ENCODE measurements at regions not wholly inside any gene's neighbourhood (a gene's known extent, or its start where the extent isn't known, plus 50 kb on each side); places are given as distances from the start of the nearest gene placed in this dataset.

- no peak overlapping the region for H3K4me3 ChIP-seq
- TF ChIP-seq, protein P1, sequence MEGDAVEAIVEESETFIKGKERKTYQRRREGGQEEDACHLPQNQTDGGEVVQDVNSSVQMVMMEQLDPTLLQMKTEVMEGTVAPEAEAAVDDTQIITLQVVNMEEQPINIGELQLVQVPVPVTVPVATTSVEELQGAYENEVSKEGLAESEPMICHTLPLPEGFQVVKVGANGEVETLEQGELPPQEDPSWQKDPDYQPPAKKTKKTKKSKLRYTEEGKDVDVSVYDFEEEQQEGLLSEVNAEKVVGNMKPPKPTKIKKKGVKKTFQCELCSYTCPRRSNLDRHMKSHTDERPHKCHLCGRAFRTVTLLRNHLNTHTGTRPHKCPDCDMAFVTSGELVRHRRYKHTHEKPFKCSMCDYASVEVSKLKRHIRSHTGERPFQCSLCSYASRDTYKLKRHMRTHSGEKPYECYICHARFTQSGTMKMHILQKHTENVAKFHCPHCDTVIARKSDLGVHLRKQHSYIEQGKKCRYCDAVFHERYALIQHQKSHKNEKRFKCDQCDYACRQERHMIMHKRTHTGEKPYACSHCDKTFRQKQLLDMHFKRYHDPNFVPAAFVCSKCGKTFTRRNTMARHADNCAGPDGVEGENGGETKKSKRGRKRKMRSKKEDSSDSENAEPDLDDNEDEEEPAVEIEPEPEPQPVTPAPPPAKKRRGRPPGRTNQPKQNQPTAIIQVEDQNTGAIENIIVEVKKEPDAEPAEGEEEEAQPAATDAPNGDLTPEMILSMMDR (IDR thresholded peaks at IDR 0.05) = no peak
- DNase-seq = no peak
- H3K9me3 ChIP-seq = no peaks in the 10 kb centered on the region
- H3K4me1 ChIP-seq = no peaks in the 10 kb centered on the region
- H3K27ac ChIP-seq = no peak overlapping the region
- no peak overlapping the region for H3K9ac ChIP-seq (ENCODE audit: low read depth in 2 of 2, low read length in 2 of 2)
- no peaks in the 10 kb centered on the region for H3K27me3 ChIP-seq
- H3K36me3 ChIP-seq = no peaks in the 10 kb centered on the region
- intact Hi-C loops (cut with DNase I) = no loop called here
Measured at GRCh38 chr13:44093607-44094564, 214.2 kb downstream of the LACC1 start.

DNA sequence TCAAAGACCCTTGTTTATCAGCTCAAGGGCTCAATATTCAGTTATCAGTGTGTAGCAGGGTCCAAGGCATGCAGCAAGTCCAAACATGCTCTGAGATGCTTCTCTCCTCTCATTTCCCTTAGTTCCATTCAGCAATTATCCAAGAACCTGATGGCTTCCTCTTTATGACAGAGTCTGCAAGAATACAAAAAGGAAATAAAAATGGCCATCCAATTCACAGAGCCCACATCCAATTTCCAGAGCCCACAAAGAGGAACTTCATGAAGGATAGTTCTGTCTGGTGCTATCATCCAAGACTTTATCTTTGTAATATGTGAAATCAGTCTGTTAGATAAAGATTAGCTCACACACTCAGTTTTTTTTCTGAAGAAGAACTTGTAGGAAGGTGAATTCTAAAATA lies 217.2 kb downstream of the LACC1 start:
- DNase-seq = no peak
- H3K4me1 ChIP-seq = no peaks in the 10 kb centered on the region

DNA sequence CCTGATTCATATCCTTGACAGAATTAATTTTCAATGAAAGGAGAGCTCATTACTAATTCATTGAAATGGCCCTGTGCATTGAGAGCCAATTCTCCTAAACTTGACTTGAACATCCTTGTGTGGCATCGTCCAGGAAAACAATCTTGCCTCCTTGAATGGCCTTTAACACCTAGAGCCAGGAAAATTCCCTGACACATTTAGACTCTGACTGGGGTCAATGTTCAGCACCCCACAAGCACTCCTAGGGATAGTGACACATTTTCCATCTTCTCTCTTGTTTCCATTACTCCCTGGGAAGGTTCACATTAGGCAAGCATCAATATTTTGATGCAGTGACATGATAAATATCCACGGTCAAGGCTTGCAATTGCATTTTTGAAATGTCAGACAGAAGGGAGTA lies 218.9 kb downstream of the LACC1 start:
- TF ChIP-seq, protein P1 (IDR thresholded peaks at IDR 0.05) = no peak
- intact Hi-C loops (cut with DNase I) = no loop called here
- no peaks in the 10 kb centered on the region for H3K36me3 ChIP-seq
- no peak for DNase-seq
- no peak overlapping the region for H3K9ac ChIP-seq (ENCODE audit: low read depth in 2 of 2, low read length in 2 of 2)
- H3K27ac ChIP-seq = no peak overlapping the region
- H3K27me3 ChIP-seq = no peaks in the 10 kb centered on the region
- H3K4me1 ChIP-seq = no peaks in the 10 kb centered on the region
- H3K9me3 ChIP-seq = no peaks in the 10 kb centered on the region
- H3K4me3 ChIP-seq = no peak overlapping the region

More for the DNA sequence above, 217.2 kb downstream of the LACC1 start:
- Histone ChIP-seq H3K36me3 (no peaks in the 10 kb centered on the region), H3K27me3 (no peaks in the 10 kb centered on the region), H3K4me3 (no peak overlapping the region), H3K27ac (no peak overlapping the region), H3K9ac (ENCODE audit: low read depth in 2 of 2, low read length in 2 of 2) (no peak overlapping the region), H3K9me3 (no peaks in the 10 kb centered on the region)
- intact Hi-C loops (cut with DNase I) = no loop called here
- TF ChIP-seq, protein P1 (IDR thresholded peaks at IDR 0.05) = no peak

- Histone ChIP-seq H3K9me3 (no peaks in the 10 kb centered on the region), H3K27me3 (no peaks in the 10 kb centered on the region), H3K4me1 (no peaks in the 10 kb centered on the region), H3K36me3 (no peaks in the 10 kb centered on the region), H3K9ac (ENCODE audit: low read depth in 2 of 2, low read length in 2 of 2) (no peak overlapping the region), H3K27ac (peak overlapping the region; percentile 51), H3K4me3 (no peak overlapping the region)
- no peak for DNase-seq
- intact Hi-C loops (cut with DNase I) = no loop called here
- TF ChIP-seq, protein P1 (IDR thresholded peaks at IDR 0.05) = no peak
Measured at GRCh38 chr13:44101347-44102083, 221.8 kb downstream of the LACC1 start.

DNA sequence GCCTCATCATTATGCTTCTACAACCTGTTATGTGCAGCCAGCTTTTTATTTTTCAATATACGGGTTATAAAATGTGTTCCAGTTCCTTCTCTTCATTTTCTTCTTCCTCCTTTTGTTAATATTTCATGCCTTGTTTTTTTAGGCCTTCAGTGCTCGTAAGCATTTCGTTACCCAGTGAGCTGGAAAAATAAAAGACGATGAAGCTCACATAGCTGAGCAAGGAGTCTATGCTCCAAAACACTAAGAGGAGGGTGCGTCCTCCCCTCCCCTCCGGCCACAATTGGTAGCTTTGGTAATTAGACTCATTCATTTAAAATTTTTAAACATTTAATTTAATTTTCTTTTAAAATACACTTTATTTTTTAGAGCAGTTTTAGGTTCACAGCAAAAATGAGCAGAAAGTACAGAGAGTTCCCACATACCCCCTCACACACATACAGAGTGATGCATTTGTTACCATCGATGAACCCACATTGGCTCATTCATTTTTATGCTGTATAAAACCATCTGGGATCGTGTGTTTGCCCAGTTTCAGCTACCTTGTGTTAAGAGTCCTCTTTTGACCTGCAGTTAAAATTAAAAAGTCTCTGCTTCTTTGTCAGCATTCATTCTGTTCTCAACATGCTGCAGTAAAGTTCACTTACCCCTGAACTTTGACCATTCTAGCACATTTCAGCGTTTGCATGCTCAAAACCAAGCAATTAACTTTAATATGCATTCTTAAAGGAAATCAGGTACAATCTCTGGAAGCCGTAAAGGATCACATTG lies 223.9 kb downstream of the LACC1 start:
- TF ChIP-seq, protein P1 (IDR thresholded peaks at IDR 0.05) = no peak

More for the DNA sequence above, 223.9 kb downstream of the LACC1 start:
- peak overlapping the region in 1 of 2 donors; percentile 1 for H3K9ac ChIP-seq (ENCODE audit: low read depth in 2 of 2, low read length in 2 of 2)
- no peak overlapping the region for H3K4me3 ChIP-seq
- H3K9me3 ChIP-seq = no peaks in the 10 kb centered on the region
- intact Hi-C loops (cut with DNase I) = no loop called here
- peak overlapping the region; percentile 38 for H3K27ac ChIP-seq
- H3K27me3 ChIP-seq = no peaks in the 10 kb centered on the region
- no peaks in the 10 kb centered on the region for H3K4me1 ChIP-seq
- no peak for DNase-seq
- H3K36me3 ChIP-seq = no peaks in the 10 kb centered on the region
